Liver (tissue), 7 donors: ENCODE measurements at regions not wholly inside any gene's neighbourhood (a gene's known extent, or its start where the extent isn't known, plus 50 kb on each side); places are given as distances from the start of the nearest gene placed in this dataset.

Experiments used
- DNase-seq: peaks from one replicate; pipeline ENCODE4 v3.0.0-alpha.2; 2017; ENCODE audit warnings: low spot score
- H3K27ac ChIP-seq, 2 donors: one replicate each; pipeline ENCODE4 v1.7.0; 2013; ENCODE audit warnings: inconsistent platforms in 2 of 2, low read length in 2 of 2, control low read depth in 1 of 2, low read depth in 1 of 2, mild to moderate bottlenecking in 1 of 2
- H3K27me3 ChIP-seq, 4 donors: one replicate each; pipeline versions ENCODE4 v1.6.1 to v1.7.0; 2013; ENCODE audit warnings: low read length in 3 of 4, inconsistent platforms in 1 of 4, mild to moderate bottlenecking in 1 of 4, moderate library complexity in 1 of 4; ENCODE audit not compliant: control insufficient read depth in 4 of 4, insufficient read depth in 4 of 4
- H3K36me3 ChIP-seq, 4 donors: one replicate each; pipeline versions ENCODE4 v1.6.1 to v1.7.0; 2013; ENCODE audit warnings: low read length in 3 of 4, mild to moderate bottlenecking in 3 of 4, low read depth in 1 of 4, moderate library complexity in 1 of 4; ENCODE audit not compliant: control insufficient read depth in 4 of 4, insufficient read depth in 3 of 4
- H3K4me1 ChIP-seq, 4 donors: one replicate each; pipeline versions ENCODE4 v1.6.1 to v1.7.0; 2013; ENCODE audit warnings: low read length in 3 of 4, mild to moderate bottlenecking in 3 of 4, moderate library complexity in 1 of 4; ENCODE audit not compliant: control insufficient read depth in 4 of 4, insufficient read depth in 4 of 4
- H3K4me3 ChIP-seq, 3 donors: one replicate each; pipeline versions ENCODE4 v1.6.1 to v1.7.0; 2013; ENCODE audit warnings: low read length in 3 of 3, control low read depth in 1 of 3, low read depth in 1 of 3, mild to moderate bottlenecking in 1 of 3
- H3K9ac ChIP-seq, 2 donors: one replicate each; pipeline ENCODE4 v1.7.0; 2013; ENCODE audit warnings: low read length in 2 of 2, mild to moderate bottlenecking in 2 of 2, moderate library complexity in 2 of 2, control low read depth in 1 of 2, low read depth in 1 of 2
- H3K9me3 ChIP-seq, 4 donors: one replicate each; pipeline versions ENCODE4 v1.6.1 to v1.7.0; 2013; ENCODE audit warnings: low read length in 3 of 4; ENCODE audit not compliant: control insufficient read depth in 4 of 4
- ATF3 ChIP-seq: IDR thresholded peaks from 2 replicates; pipeline ENCODE4 v1.6.1; 2016; ENCODE audit warnings: antibody characterized with exemption
- EGR1 ChIP-seq, 2 donors: IDR thresholded peaks; 2 replicates each; pipeline ENCODE4 v1.6.1; 2016 to 2018; ENCODE audit warnings: antibody characterized with exemption in 2 of 2, low read depth in 2 of 2
- FOXA1 ChIP-seq: IDR thresholded peaks from 2 replicates; pipeline ENCODE4 v1.6.1; 2016; ENCODE audit warnings: antibody characterized with exemption
- FOXA2 ChIP-seq: IDR thresholded peaks from 2 replicates; pipeline ENCODE4 v1.6.1; 2016; ENCODE audit warnings: antibody characterized with exemption
- HNF4A ChIP-seq, 2 donors: conservative IDR thresholded peaks; 2 replicates each; pipeline ENCODE4 v1.6.1; 2016; ENCODE audit warnings: antibody characterized with exemption in 2 of 2, mild to moderate bottlenecking in 2 of 2
- HNF4G ChIP-seq: IDR thresholded peaks from 2 replicates; pipeline ENCODE4 v1.6.1; 2016; ENCODE audit warnings: antibody characterized with exemption
- MAX ChIP-seq: IDR thresholded peaks from 2 replicates; pipeline ENCODE4 v1.6.1; 2016; ENCODE audit warnings: antibody characterized with exemption
- NR2F2 ChIP-seq: IDR thresholded peaks from 2 replicates; pipeline ENCODE4 v1.6.1; 2016; ENCODE audit warnings: antibody characterized with exemption
- RAD21 ChIP-seq, 2 donors: IDR thresholded peaks; 2 replicates each; pipeline ENCODE4 v1.6.1; 2016; ENCODE audit warnings: antibody characterized with exemption in 2 of 2, mild to moderate bottlenecking in 2 of 2
- REST ChIP-seq: IDR thresholded peaks from 2 replicates; pipeline ENCODE4 v1.6.1; 2016; ENCODE audit warnings: antibody characterized with exemption, mild to moderate bottlenecking
- RXRA ChIP-seq, 2 donors: IDR thresholded peaks; 2 replicates each; pipeline ENCODE4 v1.6.1; 2017 to 2018; ENCODE audit warnings: antibody characterized with exemption in 2 of 2, mild to moderate bottlenecking in 1 of 2
- SP1 ChIP-seq: IDR thresholded peaks from 2 replicates; pipeline ENCODE4 v1.6.1; 2018; ENCODE audit warnings: antibody characterized with exemption, mild to moderate bottlenecking
- TAF1 ChIP-seq: conservative IDR thresholded peaks from 2 replicates; pipeline ENCODE4 v1.6.1; 2016; ENCODE audit warnings: antibody characterized with exemption, mild to moderate bottlenecking
- YY1 ChIP-seq: IDR thresholded peaks from 2 replicates; pipeline ENCODE4 v1.6.1; 2016; ENCODE audit warnings: antibody characterized with exemption, mild to moderate bottlenecking
- WGBS: extraction: QIAGEN DNeasy Blood & Tissue Kit; methylation state at CpG from one replicate; pipeline ENCODE4 v1.1.7; 2013; 5-methylcytosine and 5-hydroxymethylcytosine counted together
- donor health status: healthy.
- donor health status: healthy.
- donor health status: healthy.
- donor health status: healthy.

- Histone ChIP-seq H3K27me3 (no peaks in the 10 kb centered on the region), H3K9me3 (no peaks in the 10 kb centered on the region)
These were observed 340.4 kb downstream of the CDC5L start for GRCh38 chr6:44727651-44728630.

GRCh38 chr6:44730771-44731391 is 343.4 kb downstream of the CDC5L start:
- H3K4me3 ChIP-seq, result no peak overlapping the region
- H3K27ac ChIP-seq, result no peak overlapping the region
- no peaks in the 10 kb centered on the region for H3K27me3 ChIP-seq
- 75% methylated on average over 7 of the region's 7 CpGs for WGBS
- TF ChIP-seq YY1 (no peak), HNF4A (conservative IDR thresholded peaks at IDR 0.05) (no peak)
- H3K9ac ChIP-seq, result no peak overlapping the region
- H3K9me3 ChIP-seq, result no peaks in the 10 kb centered on the region
- no peak for DNase-seq
- H3K36me3 ChIP-seq, result no peaks in the 10 kb centered on the region
- no peaks in the 10 kb centered on the region for H3K4me1 ChIP-seq

More at GRCh38 chr6:44727651-44728630, 340.4 kb downstream of the CDC5L start:
- no peak overlapping the region for H3K27ac ChIP-seq
- TF ChIP-seq NR2F2 (no peak), ATF3 (no peak), FOXA2 (no peak), SP1 (no peak), RXRA (IDR thresholded peaks at IDR 0.05) (no peak), HNF4A (conservative IDR thresholded peaks at IDR 0.05) (no peak), FOXA1 (no peak), REST (no peak), HNF4G (no peak), MAX (no peak)
- no peak for DNase-seq
- no peaks in the 10 kb centered on the region for H3K36me3 ChIP-seq
- no peak overlapping the region for H3K9ac ChIP-seq
- WGBS, result 83% methylated on average over 44 of the region's 44 CpGs
- no peaks in the 10 kb centered on the region for H3K4me1 ChIP-seq
- H3K4me3 ChIP-seq, result no peak overlapping the region

GRCh38 chr6:44731485-44732095 is 344.1 kb downstream of the CDC5L start:
- Histone ChIP-seq H3K9ac (no peak overlapping the region), H3K27me3 (no peaks in the 10 kb centered on the region), H3K4me3 (no peak overlapping the region), H3K36me3 (no peaks in the 10 kb centered on the region), H3K9me3 (no peaks in the 10 kb centered on the region), H3K27ac (no peak overlapping the region), H3K4me1 (no peaks in the 10 kb centered on the region)
- WGBS, result 92% methylated on average over 6 of the region's 6 CpGs
- TF ChIP-seq TAF1 (no peak), MAX (no peak), SP1 (no peak), RAD21 (IDR thresholded peaks at IDR 0.05) (no peak), EGR1 (IDR thresholded peaks at IDR 0.05; ENCODE audit: low read depth in 2 of 2) (no peak), NR2F2 (no peak), FOXA1 (no peak), FOXA2 (no peak)
- DNase-seq, result no peak
